Endothelial cell of umbilical vein (primary cell): ENCODE measurements at regions not wholly inside any gene's neighbourhood (a gene's known extent, or its start where the extent isn't known, plus 50 kb on each side); places are given as distances from the start of the nearest gene placed in this dataset.

Source experiments
- BruUV-seq: library from RNA; stranded (reverse); fragments of 400-500 nt; replicated peaks from 2 replicates; lab custom pipeline; 2021; lab: Mats Ljungman, UMichigan
- CTCF ChIA-PET: fragments of 300-600, 350-600 bp; sonication (Branson Sonifier 250); formaldehyde crosslinking; loops from one replicate; lab custom pipeline; 2021; ENCODE audit warnings: antibody characterized with exemption, inconsistent platforms; lab: Charles Lee
- POLR2A ChIA-PET: fragments of 300-600, 350-600 bp; sonication (Branson Sonifier 250); formaldehyde crosslinking; loops from one replicate; lab custom pipeline; 2021; ENCODE audit warnings: antibody characterized with exemption, inconsistent platforms; lab: Charles Lee
- DNase-seq: peaks from one replicate; pipeline ENCODE4 v3.0.0-alpha.2; 2011; ENCODE audit warnings: low read depth, low spot score
- FAIRE-seq: peaks from 2 replicates; lab custom pipeline; 2011; peaks lifted over from hg19 to GRCh38; lab: Jason Lieb, UNC
- H2AFZ ChIP-seq: 2 replicates; pipeline ENCODE4 v1.6.0; 2012; ENCODE audit warnings: low read depth, low read length, control low read depth, inconsistent platforms
- H3K27ac ChIP-seq: 2 replicates; pipeline ENCODE4 v1.5.1; 2011; ENCODE audit warnings: low read depth, mild to moderate bottlenecking, control low read depth, low read length, moderate library complexity; ENCODE audit not compliant: insufficient read depth
- H3K27me3 ChIP-seq, 2 experiments: 2 replicates each; pipeline versions ENCODE4 v1.6.0 to v1.6.1; 2011; ENCODE audit warnings: low read length in 2 of 2, mixed read lengths in 1 of 2; ENCODE audit not compliant: control insufficient read depth in 2 of 2, insufficient read depth in 2 of 2
- H3K36me3 ChIP-seq, 2 experiments: 2 replicates in 1 of 2; 3 replicates in 1 of 2; pipeline ENCODE4 v1.5.1; 2011; ENCODE audit warnings: low read length in 2 of 2, mild to moderate bottlenecking in 1 of 2, moderate library complexity in 1 of 2; ENCODE audit not compliant: control insufficient read depth in 2 of 2, insufficient read depth in 2 of 2; ENCODE audit errors: extremely low read depth in 1 of 2
- H3K4me1 ChIP-seq: 3 replicates; pipeline ENCODE4 v1.5.1; 2011; ENCODE audit warnings: mild to moderate bottlenecking, low read length; ENCODE audit not compliant: control insufficient read depth, insufficient read depth; ENCODE audit errors: extremely low read depth
- H3K4me2 ChIP-seq: 2 replicates; pipeline ENCODE4 v1.6.1; 2011; ENCODE audit warnings: low read length, control low read depth, mixed read lengths; ENCODE audit not compliant: insufficient read depth
- H3K4me3 ChIP-seq, 3 experiments: fragments of 200-600 bp in 1 of 3; sonication (generic), shearing (Covaris generic) in 1 of 3; replicated peaks in 1 of 3; 2 replicates each; pipeline ENCODE4 v1.5.1; 2011 to 2016; ENCODE audit warnings: control low read depth in 3 of 3, low read length in 3 of 3, mild to moderate bottlenecking in 2 of 3, inconsistent platforms in 1 of 3, low read depth in 1 of 3, moderate library complexity in 1 of 3; ENCODE audit not compliant: insufficient read depth in 1 of 3
- H3K79me2 ChIP-seq: 2 replicates; pipeline ENCODE4 v1.6.0; 2012; ENCODE audit warnings: low read length, inconsistent platforms; ENCODE audit not compliant: control insufficient read depth, insufficient read depth
- H3K9ac ChIP-seq: replicated peaks from 2 replicates; pipeline ENCODE3; 2011; ENCODE audit warnings: low read length, control low read depth; ENCODE audit not compliant: insufficient read depth; ENCODE audit errors: extremely low read depth
- H3K9me1 ChIP-seq: replicated peaks from 3 replicates; pipeline ENCODE4 v1.6.0; 2011; ENCODE audit warnings: mild to moderate bottlenecking, low read length; ENCODE audit not compliant: control insufficient read depth, insufficient read depth; ENCODE audit errors: extremely low read depth
- H3K9me3 ChIP-seq: replicated peaks from 2 replicates; pipeline ENCODE4 v1.5.1; 2012; ENCODE audit warnings: low read length, inconsistent platforms; ENCODE audit not compliant: control insufficient read depth, insufficient read depth
- H4K20me1 ChIP-seq: replicated peaks from 2 replicates; pipeline ENCODE3; 2011; ENCODE audit warnings: mild to moderate bottlenecking, low read length; ENCODE audit not compliant: control insufficient read depth, insufficient read depth; ENCODE audit errors: extremely low read depth
- EZH2 ChIP-seq: IDR thresholded peaks from 2 replicates; pipeline ENCODE4 v1.6.1; 2012; ENCODE audit warnings: borderline replicate concordance, low read depth, mild to moderate bottlenecking, moderate library complexity, low read length, inconsistent platforms; ENCODE audit not compliant: severe bottlenecking
- FOS ChIP-seq: IDR thresholded peaks from 2 replicates; pipeline ENCODE4 v1.6.1; 2011; ENCODE audit warnings: mild to moderate bottlenecking, low read length, moderate library complexity, borderline replicate concordance; ENCODE audit not compliant: insufficient read depth
- GATA2 ChIP-seq: IDR thresholded peaks from 2 replicates; pipeline ENCODE4 v1.7.0; 2011; ENCODE audit warnings: low read depth, mild to moderate bottlenecking, moderate library complexity, mixed read lengths, low read length; ENCODE audit not compliant: insufficient read length, insufficient read depth
- JUN ChIP-seq: IDR thresholded peaks from 2 replicates; pipeline ENCODE4 v1.6.1; 2011; ENCODE audit warnings: borderline replicate concordance, low read depth; ENCODE audit not compliant: insufficient read length, insufficient read depth
- MYC ChIP-seq: IDR thresholded peaks from one replicate; pipeline ENCODE4 v1.6.1; 2011; ENCODE audit warnings: mild to moderate bottlenecking, low read depth, low read length
- POLR2A ChIP-seq: IDR thresholded peaks from 2 replicates; pipeline ENCODE4 v1.6.1; 2012; ENCODE audit warnings: low read depth, mild to moderate bottlenecking, control low read depth, low read length
- POLR2AphosphoS5 ChIP-seq: IDR thresholded peaks from 2 replicates; pipeline ENCODE4 v1.6.1; 2012; ENCODE audit warnings: low read depth, mild to moderate bottlenecking, control low read depth, low read length, moderate library complexity; ENCODE audit not compliant: insufficient read depth
- dilution Hi-C: fragments of 300-500 bp; cut with MboI; formaldehyde crosslinking; loops from one replicate; pipeline ENCODE4 v1.15.0; 2019; ENCODE audit warnings: low sequenced_read_pairs; ENCODE audit not compliant: extremely low pct_ligation_motif_present
- intact Hi-C: fragments of 100-400 bp; cut with micrococcal nuclease; formaldehyde crosslinking; loops from one replicate; pipeline ENCODE4 v1.10.0; 2022
- TF ChIP-seq, protein P1 (sequence below), 2 donors: IDR thresholded peaks; 1 replicate in 1 of 2; 2 replicates in 1 of 2; pipeline ENCODE4 v1.5.1; 2011; ENCODE audit warnings: low read length in 2 of 2, mild to moderate bottlenecking in 2 of 2, moderate library complexity in 2 of 2, control low read depth in 1 of 2, inconsistent platforms in 1 of 2, low read depth in 1 of 2; ENCODE audit not compliant: insufficient read depth in 1 of 2; ENCODE audit errors: extremely low read depth in 1 of 2
- TF ChIP-seq, protein P2 (sequence below): IDR thresholded peaks from 2 replicates; pipeline ENCODE4 v1.6.1; 2011; ENCODE audit not compliant: insufficient read depth, insufficient read length

DNA sequence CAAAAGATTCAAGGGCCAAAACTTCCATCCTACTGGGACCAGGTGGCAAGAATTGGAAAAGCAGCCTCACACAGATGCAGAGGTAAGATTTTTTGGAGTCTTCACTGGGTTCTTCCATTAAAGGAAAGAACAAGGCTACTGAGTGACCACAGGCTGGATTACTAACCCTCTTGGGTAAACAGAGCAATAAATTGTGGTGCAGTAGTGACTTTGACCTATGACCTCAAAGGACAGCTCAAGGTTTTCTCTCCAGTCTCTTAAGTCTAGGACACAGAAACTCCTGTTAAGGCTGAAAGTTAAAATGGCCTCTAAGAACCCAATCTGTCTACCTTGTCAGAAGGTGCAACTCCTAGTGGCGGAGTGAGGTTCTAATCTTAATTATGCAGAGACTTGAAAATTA lies 464.9 kb downstream of the SMARCA1 start:
- Histone ChIP-seq H3K4me1 (no peaks in the 10 kb centered on the region), H3K27ac (no peak overlapping the region), H3K79me2 (no peaks in the 10 kb centered on the region), H3K9me3 (no peaks in the 10 kb centered on the region), H3K4me2 (no peak overlapping the region), H2AFZ (no peak overlapping the region), H3K36me3 (no peaks in the 10 kb centered on the region), H3K27me3 (no peaks in the 10 kb centered on the region), H3K9ac (no peak overlapping the region), H3K4me3 (no peak overlapping the region), H4K20me1 (no peaks in the 10 kb centered on the region), H3K9me1 (no peaks in the 10 kb centered on the region)
- DNase-seq, result no peak
- CTCF ChIA-PET, result no interaction called here
- FAIRE-seq, result no peak
- POLR2A ChIA-PET, result no interaction called here
- dilution Hi-C loops (no loop called here), intact Hi-C loops (no loop called here)
- no TSS peak for BruUV-seq
- TF ChIP-seq POLR2A (no peak), FOS (no peak)
- TF ChIP-seq, protein P1, sequence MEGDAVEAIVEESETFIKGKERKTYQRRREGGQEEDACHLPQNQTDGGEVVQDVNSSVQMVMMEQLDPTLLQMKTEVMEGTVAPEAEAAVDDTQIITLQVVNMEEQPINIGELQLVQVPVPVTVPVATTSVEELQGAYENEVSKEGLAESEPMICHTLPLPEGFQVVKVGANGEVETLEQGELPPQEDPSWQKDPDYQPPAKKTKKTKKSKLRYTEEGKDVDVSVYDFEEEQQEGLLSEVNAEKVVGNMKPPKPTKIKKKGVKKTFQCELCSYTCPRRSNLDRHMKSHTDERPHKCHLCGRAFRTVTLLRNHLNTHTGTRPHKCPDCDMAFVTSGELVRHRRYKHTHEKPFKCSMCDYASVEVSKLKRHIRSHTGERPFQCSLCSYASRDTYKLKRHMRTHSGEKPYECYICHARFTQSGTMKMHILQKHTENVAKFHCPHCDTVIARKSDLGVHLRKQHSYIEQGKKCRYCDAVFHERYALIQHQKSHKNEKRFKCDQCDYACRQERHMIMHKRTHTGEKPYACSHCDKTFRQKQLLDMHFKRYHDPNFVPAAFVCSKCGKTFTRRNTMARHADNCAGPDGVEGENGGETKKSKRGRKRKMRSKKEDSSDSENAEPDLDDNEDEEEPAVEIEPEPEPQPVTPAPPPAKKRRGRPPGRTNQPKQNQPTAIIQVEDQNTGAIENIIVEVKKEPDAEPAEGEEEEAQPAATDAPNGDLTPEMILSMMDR (IDR thresholded peaks at IDR 0.05; ENCODE audit: extremely low read depth in 1 of 2, insufficient read depth in 1 of 2, low read depth in 1 of 2, low read length in 2 of 2), result no peak

DNA sequence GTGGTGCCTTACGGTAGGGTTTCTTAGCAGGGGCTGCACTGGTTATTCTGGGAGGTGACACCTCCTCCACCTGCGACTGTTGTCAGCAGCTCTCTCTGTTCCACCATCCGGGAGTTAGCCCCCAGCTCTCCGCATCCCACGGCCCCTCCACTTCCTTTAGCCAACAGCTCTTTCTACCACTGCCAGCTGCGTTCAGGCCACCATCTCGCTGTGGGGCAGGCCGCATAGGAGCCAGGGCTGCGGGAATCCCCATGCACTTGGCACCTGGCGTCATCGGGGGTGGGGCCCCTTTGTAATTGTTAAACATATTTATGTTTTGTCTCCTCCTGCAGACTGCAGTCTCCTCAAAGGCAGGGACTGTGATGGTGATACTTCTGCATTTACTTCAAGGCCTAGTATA lies 480.2 kb downstream of the SMARCA1 start:
- POLR2A ChIA-PET, result no interaction called here
- Histone ChIP-seq H4K20me1 (no peaks in the 10 kb centered on the region), H3K4me2 (no peak overlapping the region), H3K36me3 (no peaks in the 10 kb centered on the region), H3K4me3 (no peak overlapping the region), H3K27ac (no peak overlapping the region), H3K9ac (no peak overlapping the region), H3K4me1 (no peaks in the 10 kb centered on the region), H3K27me3 (no peaks in the 10 kb centered on the region), H3K9me3 (no peaks in the 10 kb centered on the region), H2AFZ (no peak overlapping the region), H3K9me1 (no peaks in the 10 kb centered on the region), H3K79me2 (no peaks in the 10 kb centered on the region)
- DNase-seq (no peak), FAIRE-seq (no peak)
- CTCF ChIA-PET, result no interaction called here
- intact Hi-C loops, result no loop called here
- no peak for TF ChIP-seq POLR2A
- no peak for TF ChIP-seq MYC
- TF ChIP-seq FOS, result no peak
- no peak for TF ChIP-seq JUN
- TF ChIP-seq, protein P2, sequence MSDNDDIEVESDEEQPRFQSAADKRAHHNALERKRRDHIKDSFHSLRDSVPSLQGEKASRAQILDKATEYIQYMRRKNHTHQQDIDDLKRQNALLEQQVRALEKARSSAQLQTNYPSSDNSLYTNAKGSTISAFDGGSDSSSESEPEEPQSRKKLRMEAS, result no peak
- no peak for TF ChIP-seq POLR2AphosphoS5
- no peak for TF ChIP-seq EZH2
- TF ChIP-seq, protein P1 (IDR thresholded peaks at IDR 0.05; ENCODE audit: extremely low read depth in 1 of 2, insufficient read depth in 1 of 2, low read depth in 1 of 2, low read length in 2 of 2), result no peak
- TF ChIP-seq GATA2, result no peak
- BruUV-seq, result no TSS peak
- dilution Hi-C loops, result no loop called here
